HepG2 (cell line): ENCODE measurements at regions not wholly inside any gene's neighbourhood (a gene's known extent, or its start where the extent isn't known, plus 50 kb on each side); places are given as distances from the start of the nearest gene placed in this dataset.

Experiments used
- ATAC-seq: fragments of 200-7000 bp; cut with Tn5 transposase; 3 replicates; pipeline ENCODE4 v1.9.1; 2020; ENCODE audit warnings: mild to moderate bottlenecking, moderate library complexity
- BruUV-seq: library from RNA; stranded (reverse); fragments of 400-500 nt; replicated peaks from 2 replicates; lab custom pipeline; 2021; lab: Mats Ljungman, UMichigan
- CTCF ChIA-PET: fragments of 300-600 bp; formaldehyde crosslinking; extraction: SDS; loops from one replicate; lab custom pipeline; 2021; ENCODE audit warnings: low total read pairs, inconsistent platforms, low intra/inter-chr PET ratio; lab: Yijun Ruan, JAX
- POLR2A ChIA-PET: fragments of 350-600 bp; sonication (Branson Sonifier 250); formaldehyde crosslinking; loops from one replicate; lab custom pipeline; 2020; ENCODE audit warnings: antibody characterized with exemption, inconsistent platforms; lab: Yijun Ruan, JAX
- DNase-seq: peaks from one replicate; pipeline ENCODE4 v3.0.0-alpha.2; 2015; ENCODE audit warnings: low spot score
- FAIRE-seq: peaks from 3 replicates; lab custom pipeline; 2011; peaks lifted over from hg19 to GRCh38; lab: Jason Lieb, UNC
- H2AFZ ChIP-seq: one replicate; pipeline ENCODE4 v1.6.1; 2011; ENCODE audit warnings: low read length, inconsistent platforms
- H3K27ac ChIP-seq: fragments of 300-600 bp; 3 replicates; pipeline ENCODE4 v1.8.0; 2011; ENCODE audit warnings: mixed run types, mild to moderate bottlenecking, mixed read lengths, low read length, inconsistent platforms; ENCODE audit not compliant: insufficient read depth; ENCODE audit errors: extremely low read length
- H3K27me3 ChIP-seq, 2 experiments: fragments of 200-600 bp in 1 of 2; 2 replicates in 1 of 2; 3 replicates in 1 of 2; pipeline versions ENCODE4 v1.6.0 to v1.8.0; 2011; ENCODE audit warnings: low read length in 2 of 2, mild to moderate bottlenecking in 2 of 2, moderate library complexity in 2 of 2, inconsistent platforms in 1 of 2; ENCODE audit not compliant: insufficient read depth in 2 of 2, control insufficient read depth in 1 of 2
- H3K36me3 ChIP-seq, 2 experiments: fragments of 200-600 bp in 1 of 2; replicated peaks in 1 of 2; 2 replicates in 1 of 2; 3 replicates in 1 of 2; pipeline versions ENCODE4 v1.5.1 to v1.8.0; 2011; ENCODE audit warnings: low read length in 2 of 2, inconsistent platforms in 1 of 2; ENCODE audit not compliant: insufficient read depth in 2 of 2, control insufficient read depth in 1 of 2
- H3K4me1 ChIP-seq: 2 replicates; pipeline ENCODE4 v1.5.1; 2012; ENCODE audit warnings: low read length, inconsistent platforms; ENCODE audit not compliant: insufficient read depth
- H3K4me2 ChIP-seq: 2 replicates; pipeline ENCODE4 v1.6.0; 2011; ENCODE audit warnings: low read depth, low read length, inconsistent platforms
- H3K4me3 ChIP-seq, 3 experiments: fragments of 200-600 bp in 1 of 3; sonication (generic), shearing (Covaris generic) in 1 of 3; replicated peaks in 1 of 3; 2 replicates each; pipeline ENCODE4 v1.5.1; 2011 to 2016; ENCODE audit warnings: low read length in 3 of 3, inconsistent platforms in 2 of 3, low read depth in 2 of 3, mild to moderate bottlenecking in 2 of 3, control low read depth in 1 of 3, mixed read lengths in 1 of 3; ENCODE audit not compliant: insufficient read depth in 1 of 3
- H3K79me2 ChIP-seq: one replicate; pipeline ENCODE4 v1.6.1; 2011; ENCODE audit warnings: low read length, inconsistent platforms; ENCODE audit not compliant: insufficient read depth
- H3K9ac ChIP-seq: 2 replicates; pipeline ENCODE4 v1.6.0; 2011; ENCODE audit warnings: mild to moderate bottlenecking, low read depth, low read length, inconsistent platforms; ENCODE audit not compliant: insufficient read depth
- H3K9me3 ChIP-seq: 2 replicates; pipeline ENCODE4 v1.5.1; 2012; ENCODE audit warnings: mild to moderate bottlenecking, low read length
- H4K20me1 ChIP-seq: 2 replicates; pipeline ENCODE4 v1.6.0; 2011; ENCODE audit warnings: inconsistent platforms, mild to moderate bottlenecking, low read length, moderate library complexity; ENCODE audit not compliant: insufficient read depth
- ATF6 ChIP-seq: sonication (generic); formaldehyde crosslinking; conservative IDR thresholded peaks from 2 replicates; pipeline ENCODE4 v1.4.0; 2020; ENCODE audit warnings: missing genetic modification reagents
- EHMT2 ChIP-seq: fragments of 200-600 bp; sonication (generic); IDR thresholded peaks from 2 replicates; pipeline ENCODE4 v1.7.0; 2017; ENCODE audit warnings: antibody characterized with exemption, low read depth, low read length, borderline replicate concordance
- HMGA1 ChIP-seq: sonication (generic); formaldehyde crosslinking; conservative IDR thresholded peaks from 2 replicates; pipeline ENCODE4 v1.4.0; 2020; ENCODE audit warnings: missing genetic modification reagents
- JARID2 ChIP-seq: sonication (generic); formaldehyde crosslinking; IDR thresholded peaks from 2 replicates; pipeline ENCODE4 v1.8.1; 2023; ENCODE audit warnings: missing genetic modification reagents, inconsistent platforms; ENCODE audit not compliant: insufficient replicate concordance
- MAF1 ChIP-seq: sonication (generic); formaldehyde crosslinking; IDR thresholded peaks from 2 replicates; pipeline ENCODE4 v1.5.0; 2020; ENCODE audit warnings: missing genetic modification reagents, borderline replicate concordance
- RBAK ChIP-seq: sonication (generic); formaldehyde crosslinking; IDR thresholded peaks from 2 replicates; pipeline ENCODE4 v1.5.1; 2020; ENCODE audit warnings: mild to moderate bottlenecking, missing genetic modification reagents
- XBP1 ChIP-seq: sonication (generic); formaldehyde crosslinking; IDR thresholded peaks from 2 replicates; pipeline ENCODE4 v1.5.0; 2020; ENCODE audit warnings: missing genetic modification reagents
- ZBTB20 ChIP-seq: sonication (generic); formaldehyde crosslinking; IDR thresholded peaks from 2 replicates; pipeline ENCODE4 v1.8.1; 2023; ENCODE audit warnings: missing genetic modification reagents, low read depth, mild to moderate bottlenecking, borderline replicate concordance
- ZBTB38 ChIP-seq: sonication (generic); formaldehyde crosslinking; IDR thresholded peaks from 2 replicates; pipeline ENCODE4 v1.5.1; 2020; ENCODE audit warnings: mild to moderate bottlenecking, missing genetic modification reagents
- ZNF18 ChIP-seq: sonication (generic); formaldehyde crosslinking; IDR thresholded peaks from 2 replicates; pipeline ENCODE4 v1.8.0; 2022; ENCODE audit warnings: mild to moderate bottlenecking, missing genetic modification reagents; ENCODE audit not compliant: insufficient replicate concordance
- ZNF180 ChIP-seq: sonication (generic); formaldehyde crosslinking; IDR thresholded peaks from 2 replicates; pipeline ENCODE4 v1.4.0; 2020; ENCODE audit warnings: low read depth, missing genetic modification reagents, borderline replicate concordance
- ZNF3 ChIP-seq: IDR thresholded peaks from 2 replicates; pipeline ENCODE4 v1.7.0; 2017; ENCODE audit warnings: inconsistent platforms
- ZNF431 ChIP-seq: sonication (generic); formaldehyde crosslinking; IDR thresholded peaks from 2 replicates; pipeline ENCODE4 v1.9.0; 2022; ENCODE audit warnings: missing genetic modification reagents, low read depth, mild to moderate bottlenecking, borderline replicate concordance
- ZNF432 ChIP-seq: sonication (generic); formaldehyde crosslinking; IDR thresholded peaks from 2 replicates; pipeline ENCODE4 v1.5.0; 2020; ENCODE audit warnings: missing genetic modification reagents, mild to moderate bottlenecking, borderline replicate concordance
- ZNF629 ChIP-seq: sonication (generic); formaldehyde crosslinking; conservative IDR thresholded peaks from 2 replicates; pipeline ENCODE4 v1.5.0; 2020; ENCODE audit warnings: missing genetic modification reagents
- ZNF879 ChIP-seq: sonication (generic); formaldehyde crosslinking; IDR thresholded peaks from 2 replicates; pipeline ENCODE4 v1.8.1; 2023; ENCODE audit warnings: missing genetic modification reagents
- ZSCAN29 ChIP-seq: sonication (generic); formaldehyde crosslinking; conservative IDR thresholded peaks from 2 replicates; pipeline ENCODE4 v1.4.0; 2020; ENCODE audit warnings: mild to moderate bottlenecking, missing genetic modification reagents
- WGBS: methylation state at CpG from one replicate; pipeline ENCODE4 v1.1.6; 2017; ENCODE audit warnings: low lambda C conversion rate; 5-methylcytosine and 5-hydroxymethylcytosine counted together
- in situ Hi-C: cut with HindIII; loops from 2 replicates; pipeline ENCODE4 v1.10.0; 2017; ENCODE audit warnings: low pct_unique_long_range_greater_than_20kb; ENCODE audit not compliant: extremely low pct_ligation_motif_present
- intact Hi-C: fragments of 100-400 bp; cut with micrococcal nuclease; formaldehyde crosslinking; loops from one replicate; pipeline ENCODE4 v1.10.0; 2022; ENCODE audit not compliant: unreplicated experiment

GRCh38 chr17:13862346-13862745 lies 207.0 kb upstream of the COX10 start:
- no peaks in the 10 kb centered on the region for H4K20me1 ChIP-seq
- TF ChIP-seq ZNF879 (CRISPR knock-in tag) (no peak), ZNF431 (CRISPR knock-in tag) (no peak), HMGA1 (CRISPR knock-in tag) (no peak)
- no peak for ATAC-seq
- FAIRE-seq, result no peak
- peaks cover 1% of the 10 kb centered on the region; the same call in 1 of the 2 replicates for H3K9me3 ChIP-seq
- no peak overlapping the region for H3K27ac ChIP-seq
- no peak overlapping the region for H3K4me2 ChIP-seq
- no peaks in the 10 kb centered on the region for H3K4me1 ChIP-seq
- H2AFZ ChIP-seq, result no peak overlapping the region
- no peak overlapping the region for H3K9ac ChIP-seq
- H3K27me3 ChIP-seq, result no peaks in the 10 kb centered on the region
- no peaks in the 10 kb centered on the region for H3K36me3 ChIP-seq
- ChIA-PET CTCF (no interaction called here), POLR2A (no interaction called here)
- 78% methylated on average over 3 of the region's 3 CpGs for WGBS
- no peaks in the 10 kb centered on the region for H3K79me2 ChIP-seq
- in situ Hi-C loops (no loop called here), intact Hi-C loops (no loop called here)
- no TSS peak for BruUV-seq
- DNase-seq, result no peak
- no peak overlapping the region for H3K4me3 ChIP-seq

GRCh38 chr17:13863436-13863835 lies 205.9 kb upstream of the COX10 start:
- Histone ChIP-seq H4K20me1 (no peaks in the 10 kb centered on the region), H3K79me2 (no peaks in the 10 kb centered on the region), H2AFZ (no peak overlapping the region), H3K4me3 (no peak overlapping the region), H3K9ac (no peak overlapping the region), H3K4me2 (no peak overlapping the region), H3K4me1 (no peaks in the 10 kb centered on the region), H3K9me3 (peaks cover 7% of the 10 kb centered on the region; the same call in 1 of the 2 replicates), H3K36me3 (no peaks in the 10 kb centered on the region), H3K27me3 (no peaks in the 10 kb centered on the region), H3K27ac (no peak overlapping the region)
- BruUV-seq, result no TSS peak
- CTCF ChIA-PET, result no interaction called here
- FAIRE-seq (no peak), DNase-seq (no peak), ATAC-seq (no peak)
- intact Hi-C loops (no loop called here), in situ Hi-C loops (no loop called here)
- POLR2A ChIA-PET, result no interaction called here
- 30% methylated on average over 3 of the region's 3 CpGs for WGBS
- no peak for TF ChIP-seq ZBTB38
- TF ChIP-seq ZBTB20 (CRISPR knock-in tag), result no peak
- no peak for TF ChIP-seq ZNF180 (CRISPR knock-in tag)
- TF ChIP-seq ATF6 (CRISPR knock-in tag), result no peak
- no peak for TF ChIP-seq ZNF18 (CRISPR knock-in tag)
- no peak for TF ChIP-seq XBP1
- TF ChIP-seq ZNF629 (CRISPR knock-in tag), result no peak
- TF ChIP-seq RBAK, result no peak
- no peak for TF ChIP-seq EHMT2
- no peak for TF ChIP-seq JARID2 (CRISPR knock-in tag)
- no peak for TF ChIP-seq ZNF3 (CRISPR knock-in tag)
- no peak for TF ChIP-seq ZSCAN29 (CRISPR knock-in tag)
- no peak for TF ChIP-seq ZNF432 (CRISPR knock-in tag)
- TF ChIP-seq MAF1, result no peak
